ENCODE measurements at regions not wholly inside any gene's neighbourhood (a gene's known extent, or its start where the extent isn't known, plus 50 kb on each side); places are given as distances from the start of the nearest gene placed in this dataset.

- Histone ChIP-seq H3K4me1 (ENCODE audit: insufficient read depth, low read length) (no peaks in the 10 kb centered on the region), H3K9ac (ENCODE audit: low read depth, low read length) (no peak overlapping the region), H4K20me1 (ENCODE audit: insufficient read depth, low read length) (no peaks in the 10 kb centered on the region), H3K27ac (ENCODE audit: low read length) (no peak overlapping the region), H3K9me3 (ENCODE audit: insufficient read depth, low read length, severe bottlenecking) (no peaks in the 10 kb centered on the region), H3K79me2 (ENCODE audit: insufficient read depth, low read length) (no peaks in the 10 kb centered on the region), H3K27me3 (ENCODE audit: insufficient read depth, low read length, poor library complexity) (no peaks in the 10 kb centered on the region), H3K4me2 (ENCODE audit: insufficient read depth, low read length) (no peak overlapping the region), H2AFZ (ENCODE audit: low read depth, low read length) (no peak overlapping the region), H3K4me3 (ENCODE audit: low read depth in 1 of 2, low read length in 2 of 2) (no peak overlapping the region), H3K36me3 (ENCODE audit: insufficient read depth, low read length) (no peaks in the 10 kb centered on the region)
- TF ChIP-seq CTCF (IDR thresholded peaks at IDR 0.05; ENCODE audit: borderline replicate concordance, extremely low read depth, low read length, poor library complexity, severe bottlenecking) (no peak), EZH2 (IDR thresholded peaks at IDR 0.05; ENCODE audit: borderline replicate concordance, low read depth, low read length, severe bottlenecking) (no peak)
- DNase-seq, result no peak
- ATAC-seq (ENCODE audit: insufficient read depth, low read depth), result no peak
Measured at GRCh38 chr4:52507774-52508173, 151.3 kb downstream of the USP46 start.

GRCh38 chr4:52510939-52511565 lies 148.0 kb downstream of the USP46 start:
- H2AFZ ChIP-seq (ENCODE audit: low read depth, low read length), result no peak overlapping the region
- no peaks in the 10 kb centered on the region for H3K27me3 ChIP-seq (ENCODE audit: insufficient read depth, low read length, poor library complexity)
- H3K79me2 ChIP-seq (ENCODE audit: insufficient read depth, low read length), result no peaks in the 10 kb centered on the region
- ATAC-seq (ENCODE audit: insufficient read depth, low read depth) (no peak), DNase-seq (no peak)
- no peaks in the 10 kb centered on the region for H3K4me1 ChIP-seq (ENCODE audit: insufficient read depth, low read length)
- no peak for TF ChIP-seq EZH2 (IDR thresholded peaks at IDR 0.05; ENCODE audit: borderline replicate concordance, low read depth, low read length, severe bottlenecking)
- TF ChIP-seq CTCF (IDR thresholded peaks at IDR 0.05; ENCODE audit: borderline replicate concordance, extremely low read depth, low read length, poor library complexity, severe bottlenecking), result no peak
- no peak overlapping the region for H3K9ac ChIP-seq (ENCODE audit: low read depth, low read length)
- no peak overlapping the region for H3K4me3 ChIP-seq (ENCODE audit: low read depth in 1 of 2, low read length in 2 of 2)
- no peaks in the 10 kb centered on the region for H3K36me3 ChIP-seq (ENCODE audit: insufficient read depth, low read length)
- H3K9me3 ChIP-seq (ENCODE audit: insufficient read depth, low read length, severe bottlenecking), result no peaks in the 10 kb centered on the region
- no peak overlapping the region for H3K4me2 ChIP-seq (ENCODE audit: insufficient read depth, low read length)
- H3K27ac ChIP-seq (ENCODE audit: low read length), result no peak overlapping the region
- no peaks in the 10 kb centered on the region for H4K20me1 ChIP-seq (ENCODE audit: insufficient read depth, low read length)

- no peaks in the 10 kb centered on the region for H3K36me3 ChIP-seq (ENCODE audit: insufficient read depth, low read length)
- DNase-seq, result no peak
- H4K20me1 ChIP-seq (ENCODE audit: insufficient read depth, low read length), result no peaks in the 10 kb centered on the region
- no peak overlapping the region for H3K4me3 ChIP-seq (ENCODE audit: low read depth in 1 of 2, low read length in 2 of 2)
- no peak overlapping the region for H2AFZ ChIP-seq (ENCODE audit: low read depth, low read length)
- no peak for ATAC-seq (ENCODE audit: insufficient read depth, low read depth)
- no peaks in the 10 kb centered on the region for H3K4me1 ChIP-seq (ENCODE audit: insufficient read depth, low read length)
- H3K27ac ChIP-seq (ENCODE audit: low read length), result no peak overlapping the region
- H3K9ac ChIP-seq (ENCODE audit: low read depth, low read length), result no peak overlapping the region
- TF ChIP-seq CTCF (IDR thresholded peaks at IDR 0.05; ENCODE audit: borderline replicate concordance, extremely low read depth, low read length, poor library complexity, severe bottlenecking) (no peak), EZH2 (IDR thresholded peaks at IDR 0.05; ENCODE audit: borderline replicate concordance, low read depth, low read length, severe bottlenecking) (no peak)
- H3K27me3 ChIP-seq (ENCODE audit: insufficient read depth, low read length, poor library complexity), result no peaks in the 10 kb centered on the region
- no peaks in the 10 kb centered on the region for H3K9me3 ChIP-seq (ENCODE audit: insufficient read depth, low read length, severe bottlenecking)
- H3K4me2 ChIP-seq (ENCODE audit: insufficient read depth, low read length), result no peak overlapping the region
- no peaks in the 10 kb centered on the region for H3K79me2 ChIP-seq (ENCODE audit: insufficient read depth, low read length)
Measured at GRCh38 chr4:52511825-52512224, 147.3 kb downstream of the USP46 start.

Data from DND-41 (cell line).